HFF-Myc (cell line): ENCODE measurements at regions not wholly inside any gene's neighbourhood (a gene's known extent, or its start where the extent isn't known, plus 50 kb on each side); places are given as distances from the start of the nearest gene placed in this dataset.

Experiments used
- DNase-seq: peaks from one replicate; pipeline ENCODE4 v3.0.0-alpha.2; 2011; ENCODE audit warnings: low read depth; ENCODE audit errors: extremely low read depth
- H3K4me3 ChIP-seq: replicated peaks from 2 replicates; pipeline ENCODE4 v1.5.1; 2011; ENCODE audit warnings: low read depth, mild to moderate bottlenecking, control low read depth, low read length
- TF ChIP-seq, protein P1 (sequence below): IDR thresholded peaks from 2 replicates; pipeline ENCODE4 v1.5.1; 2012; ENCODE audit warnings: mild to moderate bottlenecking, low read depth, low read length, control low read depth; ENCODE audit errors: missing control alignments

DNA sequence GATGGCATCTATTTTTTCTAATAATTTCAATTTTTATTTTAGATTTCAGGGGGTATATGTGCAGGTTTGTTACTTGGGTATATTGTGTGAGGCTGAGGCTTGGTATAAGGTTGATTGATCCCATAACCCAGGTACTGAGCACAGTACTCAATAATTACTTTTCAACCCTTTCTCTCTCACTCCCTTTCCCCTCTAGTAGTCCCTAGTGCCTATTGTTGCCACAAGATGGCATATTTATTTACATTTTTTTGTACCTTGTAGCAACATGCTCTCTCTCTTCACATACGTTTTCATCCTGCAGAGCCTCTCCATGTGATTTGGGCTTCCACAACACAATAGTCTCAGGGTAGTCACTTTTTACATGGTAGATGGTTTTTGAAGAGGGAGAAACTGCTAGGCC is 172.0 kb downstream of the ATOH1 start:
- TF ChIP-seq, protein P1, sequence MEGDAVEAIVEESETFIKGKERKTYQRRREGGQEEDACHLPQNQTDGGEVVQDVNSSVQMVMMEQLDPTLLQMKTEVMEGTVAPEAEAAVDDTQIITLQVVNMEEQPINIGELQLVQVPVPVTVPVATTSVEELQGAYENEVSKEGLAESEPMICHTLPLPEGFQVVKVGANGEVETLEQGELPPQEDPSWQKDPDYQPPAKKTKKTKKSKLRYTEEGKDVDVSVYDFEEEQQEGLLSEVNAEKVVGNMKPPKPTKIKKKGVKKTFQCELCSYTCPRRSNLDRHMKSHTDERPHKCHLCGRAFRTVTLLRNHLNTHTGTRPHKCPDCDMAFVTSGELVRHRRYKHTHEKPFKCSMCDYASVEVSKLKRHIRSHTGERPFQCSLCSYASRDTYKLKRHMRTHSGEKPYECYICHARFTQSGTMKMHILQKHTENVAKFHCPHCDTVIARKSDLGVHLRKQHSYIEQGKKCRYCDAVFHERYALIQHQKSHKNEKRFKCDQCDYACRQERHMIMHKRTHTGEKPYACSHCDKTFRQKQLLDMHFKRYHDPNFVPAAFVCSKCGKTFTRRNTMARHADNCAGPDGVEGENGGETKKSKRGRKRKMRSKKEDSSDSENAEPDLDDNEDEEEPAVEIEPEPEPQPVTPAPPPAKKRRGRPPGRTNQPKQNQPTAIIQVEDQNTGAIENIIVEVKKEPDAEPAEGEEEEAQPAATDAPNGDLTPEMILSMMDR = no peak
- H3K4me3 ChIP-seq = no peak overlapping the region
- DNase-seq = no peak

DNA sequence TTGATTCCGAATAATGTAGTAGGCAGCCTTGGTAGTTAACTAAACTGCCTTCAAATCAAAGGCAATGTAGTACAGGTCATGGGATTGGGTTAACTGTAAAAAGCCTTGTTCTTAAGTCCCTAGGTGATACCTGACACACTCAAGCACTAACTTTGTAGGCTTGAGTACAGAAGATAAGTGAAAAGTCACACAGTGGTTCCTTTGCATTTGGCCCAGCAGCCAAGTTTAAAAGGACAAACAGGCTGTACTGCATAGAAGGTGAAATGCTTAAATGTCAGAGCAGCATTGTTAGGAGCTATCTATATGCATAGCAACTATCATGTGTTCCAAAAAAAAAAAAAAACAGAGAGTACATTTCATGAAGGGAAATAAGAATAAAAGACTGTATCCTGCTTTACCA is 178.4 kb downstream of the ATOH1 start:
- DNase-seq = no peak
- TF ChIP-seq, protein P1 = no peak
- H3K4me3 ChIP-seq = no peak overlapping the region

DNA sequence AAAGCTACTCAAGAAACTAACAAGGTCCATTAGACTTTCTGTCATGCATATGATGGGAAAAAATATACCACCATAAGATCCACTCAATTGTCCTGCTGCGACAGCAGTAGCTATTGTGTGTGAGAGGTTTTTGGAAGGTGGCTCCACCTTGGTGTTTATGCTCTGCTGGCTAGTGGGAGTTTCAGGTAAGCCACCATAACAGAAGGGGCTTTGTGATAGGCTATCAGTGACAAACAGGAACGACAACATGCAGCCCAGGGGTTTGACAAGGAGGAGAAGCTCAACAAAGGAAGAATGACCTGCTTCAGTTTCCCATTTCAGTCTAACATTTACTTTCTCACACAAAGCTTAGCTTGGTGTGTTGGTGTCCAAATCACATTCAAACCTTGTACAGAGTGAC is 182.6 kb downstream of the ATOH1 start:
- DNase-seq = no peak
- TF ChIP-seq, protein P1 = no peak
- H3K4me3 ChIP-seq = no peak overlapping the region

DNA sequence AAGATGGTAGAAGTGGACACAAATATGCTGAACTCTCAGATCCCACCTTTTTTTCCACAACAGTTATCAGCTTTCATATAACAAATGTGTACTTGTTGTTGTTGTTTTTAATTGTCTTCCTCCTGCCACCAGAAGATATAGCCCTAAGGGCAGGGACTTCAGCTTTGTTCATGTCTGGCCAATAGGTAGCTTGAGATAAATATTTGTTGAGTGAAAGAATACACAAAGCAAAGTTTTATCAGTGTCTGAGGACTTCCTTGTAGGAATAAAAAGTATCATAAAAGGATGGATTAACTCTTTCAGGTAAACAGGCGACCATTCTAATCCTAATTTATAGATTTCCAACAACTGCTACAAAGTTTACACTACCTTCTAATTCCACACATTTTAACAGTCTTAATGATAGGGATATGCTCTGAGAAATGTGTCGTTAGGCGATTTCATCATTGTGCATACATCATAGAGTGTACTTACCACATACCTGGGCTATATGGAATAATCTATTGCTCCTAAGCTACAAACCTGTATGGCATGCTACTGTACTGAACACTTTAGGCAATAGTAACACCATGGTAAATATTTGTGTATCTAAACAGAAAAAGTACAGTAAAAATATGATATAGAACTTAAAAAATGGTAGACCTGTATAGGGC is 186.1 kb downstream of the ATOH1 start:
- TF ChIP-seq, protein P1 = no peak
- H3K4me3 ChIP-seq = no peak overlapping the region
- no peak for DNase-seq

DNA sequence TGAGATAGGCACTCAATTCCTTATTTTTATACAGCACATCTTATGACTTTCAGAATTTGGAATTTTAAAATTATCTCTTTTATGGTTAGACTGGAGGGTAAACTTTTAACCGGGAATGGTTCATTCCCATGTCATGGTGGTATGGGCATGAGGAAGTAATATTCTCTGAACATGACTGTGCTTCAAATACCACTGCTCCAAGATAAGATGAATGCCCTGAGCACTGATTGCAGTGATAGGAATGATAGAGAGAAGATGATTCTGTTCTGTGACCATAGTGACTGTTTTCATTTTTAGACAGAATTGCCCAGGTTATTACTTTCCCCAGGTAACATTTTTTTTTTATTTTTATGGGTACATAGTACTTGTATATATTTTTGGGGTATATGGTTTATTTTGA is 187.4 kb downstream of the ATOH1 start:
- no peak overlapping the region for H3K4me3 ChIP-seq
- TF ChIP-seq, protein P1 = no peak
- DNase-seq = no peak

DNA sequence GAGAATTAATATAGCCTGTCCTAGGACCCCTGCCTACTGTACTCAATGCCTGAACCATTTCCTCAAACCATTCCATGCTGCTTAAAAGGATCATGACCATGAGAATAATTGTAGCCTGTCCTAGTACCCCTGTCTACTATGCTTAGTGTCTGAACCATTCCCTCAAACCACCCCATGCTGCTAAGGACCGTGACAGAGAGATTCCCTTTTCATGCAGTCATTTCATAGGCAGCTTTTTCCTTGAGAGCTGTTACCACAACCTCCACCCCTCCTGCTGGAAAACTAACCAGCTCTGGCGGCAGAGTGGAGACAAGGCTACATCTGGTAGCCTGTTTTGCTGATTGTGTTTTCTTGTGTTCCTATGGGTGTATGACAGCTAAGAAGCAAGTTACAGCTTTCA is 174.9 kb upstream of the SMARCAD1 start:
- no peak for DNase-seq
- TF ChIP-seq, protein P1 = no peak
- no peak overlapping the region for H3K4me3 ChIP-seq

DNA sequence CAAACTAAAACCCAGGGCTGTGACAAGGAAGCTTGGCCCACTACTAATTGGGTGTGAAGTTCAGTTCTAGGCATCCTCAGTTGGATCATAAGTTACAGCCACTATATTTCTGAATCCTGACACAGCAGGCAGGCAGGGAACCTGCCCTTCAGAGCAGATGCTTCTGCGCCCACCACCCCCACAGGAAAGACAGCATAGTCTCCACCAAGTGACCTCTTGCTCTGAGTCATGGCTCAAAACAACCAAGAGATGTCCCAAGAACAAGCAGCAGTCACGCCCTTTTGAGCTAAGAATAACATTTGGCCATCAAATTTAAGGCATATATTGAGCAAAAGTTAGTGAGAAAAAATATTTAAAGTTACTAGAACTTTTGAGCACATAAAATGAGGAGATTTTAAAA is 170.7 kb upstream of the SMARCAD1 start:
- no peak for DNase-seq
- TF ChIP-seq, protein P1 = no peak
- no peak overlapping the region for H3K4me3 ChIP-seq
